ENCODE measurements at regions not wholly inside any gene's neighbourhood (a gene's known extent, or its start where the extent isn't known, plus 50 kb on each side); places are given as distances from the start of the nearest gene placed in this dataset.

GRCh38 chr13:112124141-112124540, 57.2 kb downstream of the SOX1 start:
- DNase-seq, result no peak

- peak; percentile 30 for DNase-seq
These were observed 60.8 kb downstream of the SOX1 start for GRCh38 chr13:112127564-112128330.

- peak; percentile 26 for DNase-seq
These were observed 61.3 kb downstream of the SOX1 start for GRCh38 chr13:112128331-112128610.

- DNase-seq, result no peak
These were observed 63.5 kb downstream of the SOX1 start for GRCh38 chr13:112130418-112130817.

- DNase-seq, result peak; percentile 40
These were observed 64.2 kb downstream of the SOX1 start for GRCh38 chr13:112131081-112131712.

GRCh38 chr13:112131713-112132113, 64.8 kb downstream of the SOX1 start:
- no peak for DNase-seq

- DNase-seq, result peak; percentile 33
These were observed 65.2 kb downstream of the SOX1 start for GRCh38 chr13:112132142-112132541.

GRCh38 chr13:112132619-112133018, 65.7 kb downstream of the SOX1 start:
- peak; percentile 40 for DNase-seq

- DNase-seq, result peak; percentile 32
These were observed 66.8 kb downstream of the SOX1 start for GRCh38 chr13:112133499-112134390.

- DNase-seq, result peak; percentile 24
These were observed 67.6 kb downstream of the SOX1 start for GRCh38 chr13:112134391-112135075.

GRCh38 chr13:112136095-112136494, 69.1 kb downstream of the SOX1 start:
- DNase-seq, result peak; percentile 35

- peak; percentile 33 for DNase-seq
These were observed 70.2 kb downstream of the SOX1 start for GRCh38 chr13:112137144-112137543.

- DNase-seq, result peak; percentile 13
These were observed 73.4 kb downstream of the SOX1 start for GRCh38 chr13:112140366-112140765.

GRCh38 chr13:112141643-112142400, 74.9 kb downstream of the SOX1 start:
- peak; percentile 23 for DNase-seq

- peak; percentile 35 for DNase-seq
These were observed 75.5 kb downstream of the SOX1 start for GRCh38 chr13:112142401-112142930.

- DNase-seq, result peak; percentile 40
These were observed 76.2 kb downstream of the SOX1 start for GRCh38 chr13:112143046-112143752.

GRCh38 chr13:112143753-112144615, 77.0 kb downstream of the SOX1 start:
- peak; percentile 44 for DNase-seq

- peak; percentile 47 for DNase-seq
These were observed 77.9 kb downstream of the SOX1 start for GRCh38 chr13:112144616-112145550.

Data from islet precursor cell (in vitro differentiated cells).